SW 1271 (cell line): ENCODE measurements at regions not wholly inside any gene's neighbourhood (a gene's known extent, or its start where the extent isn't known, plus 50 kb on each side); places are given as distances from the start of the nearest gene placed in this dataset.
"Not testable (repeated sequence)": the region's sequence is repeated elsewhere in the genome, so short reads cannot be mapped to it uniquely, and the experiment has no call there.

Experiments
- DNase-seq, 2 experiments: peaks; one replicate each; lab custom pipeline; 2025; lab: John Stamatoyannopoulos, UW

DNA sequence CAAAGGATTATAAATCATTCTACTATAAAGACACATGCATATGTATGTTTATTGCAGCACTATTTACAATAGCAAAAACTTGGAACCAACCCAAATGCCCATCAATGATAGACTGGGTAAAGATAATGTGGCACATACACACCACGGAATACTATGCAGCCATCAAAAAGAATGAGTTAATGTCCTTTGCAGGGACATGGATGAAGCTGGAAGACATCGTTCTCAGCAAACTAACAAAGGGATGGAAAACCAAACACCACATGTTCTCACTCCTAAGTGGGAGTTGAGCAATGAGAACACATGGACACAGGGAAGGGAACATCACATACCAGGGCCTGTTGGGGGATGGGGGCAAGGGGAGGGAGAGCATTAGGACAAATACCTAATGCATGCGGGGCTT is 133.2 kb downstream of the ATXN3L start:
- DNase-seq, result not testable (repeated sequence)

DNA sequence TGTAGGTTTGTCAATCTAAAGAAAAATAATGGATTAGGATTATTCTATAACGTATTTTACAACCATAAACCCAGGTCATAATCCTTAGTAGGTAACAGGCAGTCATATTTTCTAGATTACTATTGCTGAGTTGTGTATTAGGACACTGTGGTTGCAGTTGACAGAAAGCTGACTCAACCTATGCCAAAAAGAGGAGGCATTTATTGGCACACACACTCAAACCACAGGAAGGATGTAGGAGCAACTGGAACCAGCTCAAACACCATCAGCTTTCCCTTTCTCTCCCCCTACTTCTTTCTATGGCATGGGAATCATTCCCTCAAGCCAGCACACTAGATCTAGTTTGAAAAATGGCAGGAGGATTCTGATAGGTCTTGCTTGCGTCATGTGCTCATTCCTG is 136.4 kb upstream of the FAM9C start:
- DNase-seq, result no peak

DNA sequence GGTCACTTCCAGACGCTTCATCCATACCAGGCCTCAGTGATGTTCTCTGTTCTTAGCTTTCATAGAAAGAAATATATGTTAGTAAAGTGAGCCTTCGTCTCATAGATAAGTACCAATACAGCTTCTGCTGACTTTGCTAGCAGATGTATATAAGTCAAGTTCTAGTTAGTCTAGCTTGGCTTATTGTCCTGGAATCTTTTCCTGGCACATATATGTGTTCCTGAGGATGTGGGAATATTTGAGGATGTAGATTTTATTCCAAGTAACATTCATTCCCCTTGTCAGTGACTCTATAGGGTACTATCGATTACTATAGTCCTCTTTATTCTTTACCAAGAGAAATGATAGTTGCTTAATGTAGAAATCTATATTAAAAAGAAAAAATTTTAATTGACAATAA is 135.2 kb upstream of the FAM9C start:
- DNase-seq, result no peak

DNA sequence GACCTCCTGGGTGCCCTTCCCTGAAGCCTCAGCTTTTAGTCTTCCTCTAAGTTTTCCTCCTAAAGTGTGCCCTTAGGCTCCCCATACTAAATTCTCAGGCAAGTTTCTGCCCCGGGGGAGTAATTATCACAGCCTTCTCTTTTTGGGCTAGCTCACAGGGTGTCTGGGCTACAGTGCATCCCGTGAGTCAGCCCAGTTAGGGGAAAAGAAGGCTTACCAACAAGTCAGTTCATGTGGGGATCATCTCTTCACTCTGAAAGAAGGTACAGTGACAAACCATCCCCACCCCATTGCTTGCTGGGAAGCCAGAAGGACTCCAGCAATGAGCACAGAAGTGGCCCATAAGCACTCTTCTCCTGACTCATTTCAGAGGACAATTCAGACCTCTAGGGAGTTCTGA is 134.7 kb upstream of the FAM9C start:
- DNase-seq, result no peak

DNA sequence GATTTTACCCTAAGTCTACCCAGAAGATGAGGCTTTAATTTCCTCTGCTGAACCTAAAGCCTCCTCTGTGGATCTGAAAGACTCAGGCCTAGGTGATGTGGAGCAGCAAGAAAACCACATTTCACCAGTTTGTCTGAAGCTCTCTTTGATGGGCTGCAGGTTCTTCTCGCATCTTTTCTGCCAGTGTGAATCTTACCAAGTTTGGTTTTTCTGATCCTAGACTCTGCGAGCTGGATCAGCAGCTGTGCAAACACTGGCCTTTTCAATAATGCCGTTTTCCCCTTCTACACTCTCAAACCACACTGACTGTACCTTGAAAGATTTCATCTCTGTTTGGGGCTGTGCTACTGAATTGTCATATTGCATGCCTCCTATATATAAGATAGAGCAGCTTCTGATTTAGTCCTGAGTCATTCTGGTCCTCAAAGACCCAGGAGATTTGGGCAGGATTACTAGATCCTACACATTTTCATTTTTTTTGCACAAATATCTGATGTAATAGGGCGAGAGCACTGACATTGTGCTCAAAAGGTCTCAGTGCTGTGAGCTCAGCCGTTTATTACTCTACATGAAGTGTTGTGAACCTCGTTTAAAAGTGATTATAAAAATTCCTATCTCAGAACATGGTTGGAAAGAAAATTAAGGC is 133.6 kb upstream of the FAM9C start:
- DNase-seq, result no peak

DNA sequence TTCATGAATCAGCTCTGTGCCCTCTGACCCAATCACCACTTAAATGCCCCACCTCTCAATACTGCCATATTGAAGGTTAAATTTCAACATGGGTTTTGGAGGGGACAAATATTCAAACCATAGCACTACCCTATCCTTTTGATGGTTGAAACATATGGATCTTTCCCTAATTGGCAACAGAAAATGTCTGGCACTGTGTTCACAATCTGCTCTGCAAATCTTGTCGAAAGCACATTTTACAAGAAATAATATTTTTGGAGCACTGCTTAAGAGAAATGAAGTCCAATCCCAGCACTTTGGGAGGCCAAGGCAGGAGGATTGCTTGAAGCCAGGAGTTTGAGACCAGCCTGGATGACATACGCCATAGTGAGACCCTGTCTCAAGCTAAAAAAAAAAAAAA is 130.6 kb upstream of the FAM9C start:
- no peak for DNase-seq

DNA sequence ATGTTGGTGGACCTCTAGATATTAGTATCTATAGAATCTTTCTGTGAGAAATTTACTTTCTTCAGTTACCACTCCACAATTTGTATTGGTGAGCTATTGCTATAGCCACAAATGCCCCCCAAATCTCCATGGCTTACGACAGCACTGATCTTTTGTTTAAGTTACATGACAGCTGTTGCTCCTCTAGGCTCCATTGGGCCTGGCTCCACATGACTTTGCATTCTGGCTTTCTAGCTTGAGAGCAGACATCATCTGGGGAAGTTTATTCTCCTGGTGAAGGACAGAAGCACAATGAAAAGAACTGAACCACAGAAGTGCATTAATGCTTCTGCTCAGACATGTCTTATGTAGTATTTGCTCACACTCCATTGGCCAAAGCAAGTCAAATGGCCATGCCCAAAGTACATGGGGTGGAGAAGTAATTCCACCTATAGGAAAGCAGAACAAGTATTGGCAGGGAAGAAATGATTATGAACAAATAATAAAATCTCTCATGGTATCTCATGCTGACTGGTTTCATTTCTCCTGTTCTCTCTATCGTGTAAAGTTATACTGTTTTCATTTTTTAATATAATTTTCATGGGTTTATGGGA is 126.6 kb upstream of the FAM9C start:
- no peak for DNase-seq

DNA sequence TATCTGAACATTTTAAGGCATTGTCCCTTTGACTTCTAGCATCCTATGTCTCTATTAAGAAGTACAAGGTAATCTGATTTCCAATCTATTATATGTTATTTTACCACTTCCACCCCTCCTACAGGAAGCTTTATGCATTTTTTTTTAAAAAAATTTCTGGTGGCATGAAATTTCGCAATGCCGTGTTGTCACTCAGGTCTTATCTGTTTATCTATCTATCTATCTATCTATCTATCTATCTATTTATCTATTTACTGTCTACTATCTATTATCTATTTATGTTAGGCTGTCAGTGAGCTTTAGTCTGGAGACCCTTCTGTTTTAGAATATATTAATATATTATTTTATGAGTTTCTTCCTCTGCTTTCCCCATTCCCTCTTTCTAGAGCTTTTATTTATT is 125.3 kb upstream of the FAM9C start:
- no peak for DNase-seq

DNA sequence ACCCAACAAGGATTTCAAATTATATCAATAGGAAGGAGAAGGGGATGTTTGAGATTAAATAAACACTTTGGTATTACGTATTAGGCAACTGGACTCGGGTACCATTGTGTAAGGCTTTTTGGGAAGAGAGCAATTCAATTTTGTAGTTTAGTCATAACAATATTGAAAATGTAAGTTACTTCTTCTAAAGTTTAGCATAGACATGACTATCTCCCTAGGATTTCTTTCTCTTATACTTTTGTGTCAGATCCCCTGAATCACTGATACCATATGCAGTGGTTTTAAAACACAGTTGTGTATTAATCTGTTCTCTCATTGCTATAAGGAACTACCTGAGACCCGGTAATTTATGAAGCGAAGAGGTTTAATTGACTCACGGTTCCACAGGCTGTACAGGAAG is 123.8 kb upstream of the FAM9C start:
- no peak for DNase-seq

DNA sequence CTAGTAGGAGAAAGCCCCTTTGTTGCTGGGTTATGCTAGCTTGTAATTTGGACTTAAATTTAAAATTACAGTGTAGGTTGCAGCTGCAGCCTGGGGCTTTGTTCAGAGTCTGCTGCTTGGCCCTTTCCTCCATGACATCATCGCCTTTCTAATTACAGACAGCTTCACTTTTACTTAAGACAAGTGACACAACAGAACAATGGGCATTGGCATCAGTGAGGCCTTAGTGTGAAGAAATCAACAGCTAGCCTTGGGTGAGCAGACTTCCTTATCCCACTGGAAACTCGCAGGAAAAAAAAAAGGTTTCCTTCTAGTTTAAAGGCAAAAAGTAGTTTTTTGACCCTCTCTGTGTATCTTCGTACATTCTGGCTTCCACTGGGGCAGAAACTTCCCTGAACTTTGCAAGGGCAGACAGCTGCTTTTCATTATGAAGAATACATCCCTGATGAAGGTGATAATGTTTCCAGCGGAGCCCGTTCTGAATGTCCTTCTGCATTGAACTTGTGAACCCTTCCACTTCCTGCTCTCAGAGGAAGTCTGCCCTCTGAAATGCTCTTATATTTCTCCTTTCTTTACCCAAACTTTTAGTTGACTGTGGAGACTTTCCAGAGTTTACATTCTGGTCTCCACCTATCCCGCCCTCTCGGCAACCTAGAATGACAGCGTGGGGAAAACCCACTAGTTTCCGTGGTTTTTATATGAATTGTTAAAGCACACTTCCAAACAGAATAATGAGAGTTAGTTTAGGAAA is 123.2 kb upstream of the FAM9C start:
- DNase-seq, result no peak

DNA sequence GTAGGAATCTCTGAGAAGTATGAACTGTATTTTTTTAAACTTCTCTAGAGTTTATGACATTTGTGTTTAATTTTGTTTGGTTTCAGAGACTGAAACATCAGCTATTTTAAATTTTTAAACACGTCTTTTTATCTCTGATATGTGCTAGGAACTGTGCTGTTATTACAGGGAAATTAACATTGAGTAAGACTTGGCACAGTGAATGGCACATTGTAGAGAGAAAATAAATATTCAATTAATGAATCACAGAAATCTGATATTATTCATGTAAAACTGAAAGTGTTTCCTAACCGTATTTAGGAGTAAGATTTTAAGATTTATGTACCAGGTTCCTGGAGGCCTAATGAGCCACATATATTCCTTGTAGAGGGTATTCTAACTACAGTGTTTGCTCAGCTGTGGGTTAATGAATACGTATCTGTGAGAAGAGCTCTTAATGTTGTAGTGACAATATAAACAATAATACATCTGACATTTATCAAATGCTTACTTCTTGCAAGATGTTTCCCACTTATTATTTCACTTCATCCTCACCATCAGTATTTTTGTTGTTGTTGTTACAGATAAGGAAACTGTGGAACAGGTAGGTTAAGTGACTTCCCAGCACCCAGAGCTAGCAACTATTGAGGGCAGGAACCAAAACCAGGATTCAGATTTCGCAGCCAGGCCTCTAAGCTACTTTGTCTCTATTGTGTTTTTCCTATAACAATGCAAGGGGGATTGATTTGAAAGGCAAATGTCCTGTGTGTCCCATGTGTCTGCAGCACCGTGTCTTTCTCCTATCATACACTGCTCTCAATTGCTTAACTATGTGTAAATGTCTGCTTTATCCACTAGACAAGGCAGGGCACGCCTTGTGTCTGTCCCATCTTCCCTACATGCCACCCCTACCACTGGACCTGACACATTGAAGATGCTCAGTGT is 121.1 kb upstream of the FAM9C start:
- no peak for DNase-seq

DNA sequence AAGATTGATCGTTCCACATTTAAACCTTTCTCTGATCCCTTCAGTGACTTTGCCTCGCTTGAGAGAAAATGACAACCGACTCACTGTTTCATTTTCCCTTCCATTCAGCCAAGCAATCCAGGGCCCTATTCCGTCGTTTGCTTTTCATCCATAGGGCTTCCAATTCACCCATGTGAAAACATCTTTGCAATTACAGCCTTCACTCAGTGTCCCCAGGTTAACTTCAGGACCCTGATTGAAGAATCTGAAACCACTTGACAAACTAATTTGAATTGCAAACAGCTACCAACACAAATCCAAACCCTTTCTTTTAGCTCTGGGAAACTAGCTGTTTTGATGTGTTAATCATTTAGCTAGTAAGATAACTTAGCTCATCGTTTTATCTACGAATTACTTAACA is 120.2 kb upstream of the FAM9C start:
- no peak for DNase-seq

DNA sequence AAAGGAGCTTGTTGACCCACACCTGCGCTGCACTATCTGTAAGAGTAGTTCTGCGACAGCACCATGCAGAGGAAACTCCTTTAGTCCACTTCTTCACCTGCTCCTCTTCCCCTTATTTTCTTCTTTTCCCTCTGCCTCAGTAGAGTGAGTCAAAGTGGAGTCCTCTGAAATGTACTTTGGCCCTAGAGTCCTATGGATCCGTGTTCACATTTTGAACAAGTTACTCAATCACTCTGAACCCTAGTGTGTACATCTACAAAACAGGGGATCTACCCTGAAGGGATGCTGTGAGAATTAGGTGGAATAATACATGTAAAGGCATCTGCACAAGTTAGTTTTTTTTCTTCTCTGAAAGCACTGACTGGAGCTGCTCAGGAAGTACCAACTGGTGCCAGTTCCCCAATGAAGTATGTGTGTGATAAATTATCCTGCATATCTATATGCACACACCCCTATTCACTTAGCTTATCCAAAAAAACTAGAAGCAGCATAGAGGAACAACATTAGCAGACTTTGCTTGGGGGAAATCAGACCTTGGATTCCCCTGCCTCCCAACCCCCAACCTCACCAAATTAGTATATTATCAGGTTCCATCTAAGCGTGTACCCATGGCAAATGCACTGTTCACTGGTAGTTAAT is 118.5 kb upstream of the FAM9C start:
- DNase-seq, result no peak

DNA sequence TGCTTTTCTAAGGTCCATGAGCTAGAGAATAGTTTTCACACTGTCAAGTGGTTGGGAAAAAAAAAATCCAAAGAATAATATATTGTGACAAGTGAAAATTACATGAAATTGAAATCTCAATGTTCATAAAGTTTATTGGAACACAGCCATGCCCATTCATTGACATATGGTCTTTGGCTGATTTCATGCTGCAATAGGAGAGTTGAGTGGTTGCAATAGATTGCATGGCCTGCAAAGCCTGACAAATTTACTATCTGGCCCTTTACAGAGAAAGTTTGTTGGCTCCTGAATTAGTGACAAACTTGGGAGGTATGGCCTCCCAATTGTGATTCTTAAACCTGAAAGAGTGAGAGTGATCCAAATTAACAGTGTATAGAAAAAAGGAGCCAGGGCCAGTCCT is 115.5 kb upstream of the FAM9C start:
- DNase-seq, result no peak

DNA sequence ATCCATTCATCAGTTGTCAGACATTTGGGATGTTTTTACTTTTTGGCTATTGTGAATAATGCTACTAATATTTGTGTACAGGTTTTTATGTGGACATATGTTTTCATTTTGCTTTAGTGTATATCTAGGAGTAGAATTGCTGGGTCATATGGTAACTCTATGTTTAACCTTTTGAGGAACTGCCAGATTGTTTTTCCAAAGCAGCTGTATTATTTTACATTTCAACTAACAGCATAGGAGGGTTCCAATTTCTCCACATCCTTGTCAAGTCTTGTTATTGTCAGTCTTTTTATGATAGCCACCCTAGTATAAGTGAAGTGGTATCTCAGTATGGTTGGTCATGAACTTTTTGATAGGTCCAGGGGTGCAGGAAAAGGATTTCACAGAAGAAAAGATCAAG is 114.5 kb upstream of the FAM9C start:
- DNase-seq, result no peak

DNA sequence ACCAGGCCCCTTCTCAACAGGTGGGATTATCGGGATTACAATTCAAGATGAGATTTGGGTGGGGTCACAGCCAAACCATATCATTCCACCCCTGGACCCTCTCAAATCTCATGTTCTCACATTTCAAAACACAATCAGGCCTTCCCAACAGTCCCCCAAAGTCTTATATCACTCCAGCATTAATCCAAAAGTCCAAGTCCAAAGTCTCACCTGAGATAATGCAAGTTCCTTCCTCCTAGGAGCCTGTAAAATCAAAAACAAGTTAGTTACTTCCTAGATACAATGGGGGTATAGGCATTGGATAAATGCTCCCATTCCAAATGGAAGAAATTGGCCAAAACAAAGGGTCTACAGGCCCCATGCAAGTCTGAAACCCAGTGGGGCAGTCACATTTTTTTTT is 111.1 kb upstream of the FAM9C start:
- not testable (repeated sequence) for DNase-seq

DNA sequence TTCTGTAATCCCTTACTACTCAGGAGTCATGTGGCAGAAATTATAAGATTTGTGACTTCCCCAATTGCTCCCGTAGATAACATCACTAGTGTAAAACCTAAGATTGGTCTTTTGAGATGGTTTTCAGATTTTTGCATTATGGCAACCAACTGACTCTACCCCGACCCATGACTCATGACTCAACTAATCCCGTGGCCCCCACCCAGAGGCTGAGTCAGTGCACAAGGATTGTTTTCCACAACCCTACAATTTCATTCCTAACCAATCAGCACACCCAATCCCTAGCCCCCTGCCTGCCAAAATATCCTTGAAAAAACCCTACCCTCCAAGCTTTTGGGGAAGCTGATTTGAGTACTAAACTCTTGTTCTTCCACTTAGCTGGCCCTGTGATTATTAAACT is 109.4 kb upstream of the FAM9C start:
- no peak for DNase-seq

DNA sequence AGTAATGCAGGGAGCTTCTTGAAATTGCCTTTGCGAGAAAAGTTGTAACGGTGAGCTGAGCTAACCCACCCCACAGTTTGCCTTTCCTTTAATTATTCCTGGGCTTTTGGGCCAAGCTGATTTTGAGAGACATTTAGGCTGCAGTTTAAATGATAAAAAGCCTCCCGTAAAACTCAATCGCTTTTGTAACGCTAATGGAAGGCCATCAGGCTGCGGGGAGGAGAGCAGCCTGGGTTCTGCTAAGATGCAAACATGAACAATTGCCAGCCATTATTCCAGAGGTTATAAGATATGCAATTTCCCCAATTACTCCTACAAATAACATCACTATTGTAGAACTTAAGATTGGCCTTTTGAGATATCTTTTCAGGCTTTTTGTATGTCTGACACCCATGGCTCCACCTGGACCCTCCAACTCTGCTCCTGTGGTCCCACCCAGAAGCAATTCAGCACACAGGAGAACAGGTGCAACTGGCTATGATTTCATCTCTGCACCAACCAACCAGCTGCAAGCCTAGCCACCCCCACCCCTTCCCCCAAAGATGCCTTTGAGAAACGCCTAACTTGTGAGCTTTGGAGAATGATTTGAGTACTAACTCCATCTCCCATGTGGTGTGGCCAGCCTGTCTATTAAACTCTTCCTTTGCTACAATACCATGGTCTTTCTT is 108.2 kb upstream of the FAM9C start:
- no peak for DNase-seq

DNA sequence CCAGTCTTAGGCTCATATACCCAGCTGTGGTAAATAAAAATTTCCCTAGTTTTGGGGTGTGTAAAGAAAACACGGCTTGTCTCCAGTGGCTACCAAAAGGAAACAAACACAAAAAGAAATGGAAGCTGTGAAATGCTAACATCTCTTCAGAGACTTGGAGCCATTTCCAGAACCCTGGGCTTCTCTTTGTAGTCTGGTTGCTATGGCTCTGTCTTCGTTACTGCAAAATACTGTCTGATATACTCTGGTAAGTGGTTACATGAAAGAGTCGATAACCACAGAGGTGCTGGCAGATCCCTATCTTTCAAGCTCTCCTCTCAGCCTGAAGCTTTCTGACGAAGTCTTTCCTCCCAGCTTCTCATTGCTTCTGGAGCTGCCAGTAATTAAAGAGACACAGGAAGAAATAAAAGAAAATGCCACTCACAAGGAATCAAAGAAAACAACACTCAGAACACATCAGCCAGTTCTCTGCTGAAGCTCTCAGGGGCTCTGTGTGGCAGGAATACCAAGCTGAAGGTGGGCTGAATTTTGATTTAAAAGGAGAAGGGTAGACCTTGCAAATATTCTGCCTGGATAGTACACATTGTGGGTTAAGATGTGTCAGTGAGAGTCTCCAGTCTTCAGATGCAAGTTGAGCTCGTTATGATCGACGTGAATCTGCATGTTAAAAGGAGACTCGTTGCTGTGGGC is 107.6 kb upstream of the FAM9C start:
- no peak for DNase-seq

DNA sequence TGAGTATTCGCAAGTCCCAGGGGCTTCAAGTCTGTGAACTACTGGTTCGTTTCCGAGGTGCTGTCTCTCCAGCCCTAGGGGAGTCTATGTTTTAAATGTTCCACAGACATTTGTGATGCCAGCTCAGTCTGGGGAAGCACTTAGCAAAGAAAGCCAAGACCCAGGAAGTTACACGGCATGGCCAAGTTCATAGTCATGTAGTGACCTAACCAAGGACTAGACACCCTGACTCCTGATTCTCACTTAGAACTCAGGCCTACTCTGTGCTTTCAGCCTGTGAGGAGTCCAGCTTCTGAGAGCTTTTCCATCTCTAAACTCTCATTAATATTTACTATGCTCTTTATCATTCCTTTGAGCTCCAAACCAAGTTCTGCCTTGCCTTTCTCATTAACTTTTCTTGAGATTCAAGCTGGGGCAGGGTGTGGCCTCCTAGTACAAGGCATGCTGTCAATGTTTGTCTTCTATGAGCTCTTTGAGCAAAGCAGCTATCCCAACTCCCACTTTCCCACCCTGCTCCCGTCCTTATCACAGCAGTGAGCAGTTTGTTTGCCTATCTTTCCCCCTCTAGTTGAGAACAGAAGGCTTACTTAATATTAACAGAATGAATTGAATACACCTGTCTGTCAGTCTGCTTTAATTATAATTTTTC is 105.4 kb upstream of the FAM9C start:
- DNase-seq, result no peak
